ENCODE measurements at regions not wholly inside any gene's neighbourhood (a gene's known extent, or its start where the extent isn't known, plus 50 kb on each side); places are given as distances from the start of the nearest gene placed in this dataset.

GRCh38 chr9:96089452-96090085 lies 212.4 kb downstream of the HSD17B3 start:
- DNase-seq (ENCODE audit: low spot score), result no peak

GRCh38 chr9:96088510-96088909 lies 213.0 kb downstream of the ERCC6L2 start:
- DNase-seq (ENCODE audit: low spot score), result no peak
- FAIRE-seq, result no peak

More at GRCh38 chr9:96089452-96090085, 212.4 kb downstream of the HSD17B3 start:
- FAIRE-seq, result no peak

GRCh38 chr9:96087669-96088299 lies 212.3 kb downstream of the ERCC6L2 start:
- FAIRE-seq (no peak), DNase-seq (ENCODE audit: low spot score) (no peak)

- no peak for FAIRE-seq
- DNase-seq (ENCODE audit: low spot score), result no peak
Observed at GRCh38 chr9:96086936-96087571, 211.6 kb downstream of the ERCC6L2 start.

GRCh38 chr9:96085491-96086143 lies 210.1 kb downstream of the ERCC6L2 start:
- no peak for FAIRE-seq

GRCh38 chr9:96084331-96084734 lies 208.8 kb downstream of the ERCC6L2 start:
- no peak for FAIRE-seq
- no peak for DNase-seq (ENCODE audit: low spot score)

More at GRCh38 chr9:96085491-96086143, 210.1 kb downstream of the ERCC6L2 start:
- DNase-seq (ENCODE audit: low spot score), result no peak

- FAIRE-seq, result no peak
Observed at GRCh38 chr9:96082516-96083232, 207.2 kb downstream of the ERCC6L2 start.

GRCh38 chr9:96080364-96080763 lies 204.9 kb downstream of the ERCC6L2 start:
- FAIRE-seq (peak; percentile 85), DNase-seq (ENCODE audit: low spot score) (peak; percentile 84)

More at GRCh38 chr9:96082516-96083232, 207.2 kb downstream of the ERCC6L2 start:
- no peak for DNase-seq (ENCODE audit: low spot score)

GRCh38 chr9:96079779-96080178 lies 204.3 kb downstream of the ERCC6L2 start:
- no peak for DNase-seq (ENCODE audit: low spot score)
- FAIRE-seq, result peak; percentile 23

GRCh38 chr9:96078897-96079490 lies 203.5 kb downstream of the ERCC6L2 start:
- DNase-seq (ENCODE audit: low spot score) (no peak), FAIRE-seq (no peak)

GRCh38 chr9:96075757-96076156 lies 200.3 kb downstream of the ERCC6L2 start:
- FAIRE-seq (no peak), DNase-seq (ENCODE audit: low spot score) (no peak)

GRCh38 chr9:96075111-96075510 lies 199.6 kb downstream of the ERCC6L2 start:
- DNase-seq (ENCODE audit: low spot score), result no peak
- no peak for FAIRE-seq

- FAIRE-seq (no peak), DNase-seq (ENCODE audit: low spot score) (no peak)
Observed at GRCh38 chr9:96073531-96074480, 198.3 kb downstream of the ERCC6L2 start.

- FAIRE-seq (no peak), DNase-seq (ENCODE audit: low spot score) (no peak)
Observed at GRCh38 chr9:96072930-96073329, 197.4 kb downstream of the ERCC6L2 start.

GRCh38 chr9:96071815-96072124 lies 196.3 kb downstream of the ERCC6L2 start:
- FAIRE-seq (no peak), DNase-seq (ENCODE audit: low spot score) (no peak)

- FAIRE-seq, result no peak
- no peak for DNase-seq (ENCODE audit: low spot score)
Observed at GRCh38 chr9:96071076-96071814, 195.8 kb downstream of the ERCC6L2 start.

GRCh38 chr9:96069629-96070220 lies 194.2 kb downstream of the ERCC6L2 start:
- no peak for DNase-seq (ENCODE audit: low spot score)
- FAIRE-seq, result no peak

- DNase-seq (ENCODE audit: low spot score) (no peak), FAIRE-seq (no peak)
Observed at GRCh38 chr9:96068511-96068910, 193.0 kb downstream of the ERCC6L2 start.

GRCh38 chr9:96067600-96067999 lies 192.1 kb downstream of the ERCC6L2 start:
- FAIRE-seq (no peak), DNase-seq (ENCODE audit: low spot score) (no peak)

Data from urothelium cell line (cell line).